Uterus (tissue), 3 donors: ENCODE measurements at regions not wholly inside any gene's neighbourhood (a gene's known extent, or its start where the extent isn't known, plus 50 kb on each side); places are given as distances from the start of the nearest gene placed in this dataset.

Experiments
- DNase-seq, 2 donors: peaks; one replicate each; pipeline ENCODE4 v3.0.0-alpha.2; 2019 to 2020
- H3K27ac ChIP-seq, 2 donors: fragments of 200-600 bp; sonication (generic); 1 replicate in 1 of 2; 2 replicates in 1 of 2; pipeline ENCODE4 v1.5.1; 2016 to 2018
- H3K27me3 ChIP-seq, 2 donors: fragments of 200-600 bp; sonication (generic); one replicate each; pipeline ENCODE4 v1.5.1; 2018 to 2019; ENCODE audit warnings: control low read depth in 1 of 2
- H3K36me3 ChIP-seq, 2 donors: fragments of 200-600 bp; sonication (generic); one replicate each; pipeline ENCODE4 v1.5.1; 2019; ENCODE audit warnings: control low read depth in 1 of 2
- H3K4me1 ChIP-seq, 2 donors: fragments of 200-600 bp; sonication (generic); one replicate each; pipeline ENCODE4 v1.5.1; 2018 to 2019; ENCODE audit warnings: control low read depth in 1 of 2
- H3K4me3 ChIP-seq, 2 donors: fragments of 200-600 bp; sonication (generic); 1 replicate in 1 of 2; 2 replicates in 1 of 2; pipeline ENCODE4 v1.5.1; 2018 to 2019; ENCODE audit warnings: mild to moderate bottlenecking in 1 of 2
- H3K9me3 ChIP-seq, 2 donors: fragments of 200-600 bp; sonication (generic); one replicate each; pipeline ENCODE4 v1.5.1; 2019; ENCODE audit warnings: control low read depth in 1 of 2
- POLR2A ChIP-seq, 2 donors: fragments of 450-650 bp; IDR thresholded peaks; one replicate each; pipeline ENCODE4 v1.6.1; 2016; ENCODE audit warnings: antibody characterized with exemption in 2 of 2, mild to moderate bottlenecking in 1 of 2, moderate library complexity in 1 of 2
- intact Hi-C: fragments of 100-400 bp; cut with DNase I; formaldehyde crosslinking; loops from one replicate; pipeline ENCODE4 v1.15.1; 2023; ENCODE audit warnings: low total_unique reads
- TF ChIP-seq, protein P1 (sequence below), 4 experiments: fragments of 200-600 bp in 2 of 4; fragments of 450-650 bp in 2 of 4; sonication (generic) in 2 of 4; IDR thresholded peaks; one replicate each; pipeline ENCODE4 v1.5.1; 2016 to 2019; ENCODE audit warnings: antibody characterized with exemption in 4 of 4, mild to moderate bottlenecking in 2 of 4, moderate library complexity in 1 of 4
- donor health status: DM: yes; HTN: yes; CAD: no.

DNA sequence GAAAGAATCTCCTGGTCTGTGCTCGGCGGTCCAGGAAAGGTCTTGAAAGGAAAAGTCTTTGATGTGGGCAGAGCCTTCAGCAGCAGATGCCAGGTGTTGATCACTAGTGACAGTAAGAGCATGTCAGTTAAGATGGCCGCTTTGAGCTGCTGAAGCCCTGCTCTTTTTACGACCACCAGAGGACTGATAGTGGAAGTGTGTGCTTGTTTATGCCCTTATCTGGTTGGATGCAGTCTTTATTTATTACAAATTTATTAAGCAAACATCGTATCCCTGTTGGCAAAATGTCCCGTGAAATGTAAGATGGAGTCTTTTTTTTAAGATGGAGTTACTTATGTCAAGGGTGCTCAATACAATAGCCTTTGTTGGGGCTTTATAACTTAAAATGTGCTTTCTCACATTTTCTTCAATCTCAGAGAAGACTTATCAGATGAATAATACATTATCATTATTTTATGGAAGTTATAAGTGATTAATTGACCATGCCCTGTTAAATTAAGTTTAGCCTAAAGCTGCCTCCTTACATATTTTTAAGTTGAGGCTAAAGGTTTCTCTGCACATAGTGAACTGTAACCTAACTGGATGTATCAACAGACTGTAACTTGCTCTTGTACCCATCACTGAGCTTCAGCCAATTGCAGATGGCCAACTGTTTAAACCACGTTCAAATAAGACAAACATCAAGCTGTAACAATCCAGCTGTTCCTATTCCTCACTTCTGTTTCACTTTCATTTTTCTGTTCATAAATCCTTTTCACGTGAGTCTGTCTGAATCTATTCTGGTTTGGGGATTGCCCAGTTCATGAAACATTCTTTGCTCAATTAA, 97.4 kb upstream of the PIK3CG start:
- TF ChIP-seq, protein P1, sequence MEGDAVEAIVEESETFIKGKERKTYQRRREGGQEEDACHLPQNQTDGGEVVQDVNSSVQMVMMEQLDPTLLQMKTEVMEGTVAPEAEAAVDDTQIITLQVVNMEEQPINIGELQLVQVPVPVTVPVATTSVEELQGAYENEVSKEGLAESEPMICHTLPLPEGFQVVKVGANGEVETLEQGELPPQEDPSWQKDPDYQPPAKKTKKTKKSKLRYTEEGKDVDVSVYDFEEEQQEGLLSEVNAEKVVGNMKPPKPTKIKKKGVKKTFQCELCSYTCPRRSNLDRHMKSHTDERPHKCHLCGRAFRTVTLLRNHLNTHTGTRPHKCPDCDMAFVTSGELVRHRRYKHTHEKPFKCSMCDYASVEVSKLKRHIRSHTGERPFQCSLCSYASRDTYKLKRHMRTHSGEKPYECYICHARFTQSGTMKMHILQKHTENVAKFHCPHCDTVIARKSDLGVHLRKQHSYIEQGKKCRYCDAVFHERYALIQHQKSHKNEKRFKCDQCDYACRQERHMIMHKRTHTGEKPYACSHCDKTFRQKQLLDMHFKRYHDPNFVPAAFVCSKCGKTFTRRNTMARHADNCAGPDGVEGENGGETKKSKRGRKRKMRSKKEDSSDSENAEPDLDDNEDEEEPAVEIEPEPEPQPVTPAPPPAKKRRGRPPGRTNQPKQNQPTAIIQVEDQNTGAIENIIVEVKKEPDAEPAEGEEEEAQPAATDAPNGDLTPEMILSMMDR (IDR thresholded peaks at IDR 0.05): no peak
- TF ChIP-seq POLR2A (IDR thresholded peaks at IDR 0.05): no peak
- Histone ChIP-seq H3K9me3 (no peaks in the 10 kb centered on the region), H3K27ac (no peak overlapping the region), H3K36me3 (no peaks in the 10 kb centered on the region), H3K4me1 (no peaks in the 10 kb centered on the region), H3K27me3 (no peaks in the 10 kb centered on the region), H3K4me3 (no peak overlapping the region)
- intact Hi-C loops: no loop called here
- no peak for DNase-seq

DNA sequence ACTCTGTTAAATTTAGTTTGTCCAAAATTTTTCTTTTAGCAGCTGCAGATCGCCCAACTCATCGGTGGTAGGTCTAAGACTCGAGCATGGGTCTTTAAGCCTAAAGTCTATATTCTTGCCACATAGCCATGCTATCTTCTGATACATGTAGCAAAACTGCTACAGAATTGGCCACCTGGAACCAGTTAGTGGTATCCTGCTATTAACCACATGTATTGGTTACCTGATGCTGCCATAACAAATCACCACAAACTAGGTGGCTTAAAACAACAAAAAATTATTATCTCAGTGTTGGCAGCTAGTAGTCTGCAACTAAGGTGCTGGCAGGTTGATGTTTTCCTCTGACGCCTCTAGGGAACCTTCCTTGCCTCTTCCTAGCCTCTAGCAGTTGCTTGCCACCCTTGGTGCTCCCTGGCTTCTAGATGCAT, 96.7 kb upstream of the PIK3CG start:
- H3K4me1 ChIP-seq: no peaks in the 10 kb centered on the region
- no peaks in the 10 kb centered on the region for H3K9me3 ChIP-seq
- no peaks in the 10 kb centered on the region for H3K36me3 ChIP-seq
- H3K4me3 ChIP-seq: no peak overlapping the region
- intact Hi-C loops: no loop called here
- H3K27me3 ChIP-seq: no peaks in the 10 kb centered on the region
- no peak for TF ChIP-seq POLR2A (IDR thresholded peaks at IDR 0.05)
- TF ChIP-seq, protein P1 (IDR thresholded peaks at IDR 0.05): no peak
- no peak for DNase-seq
- H3K27ac ChIP-seq: no peak overlapping the region

DNA sequence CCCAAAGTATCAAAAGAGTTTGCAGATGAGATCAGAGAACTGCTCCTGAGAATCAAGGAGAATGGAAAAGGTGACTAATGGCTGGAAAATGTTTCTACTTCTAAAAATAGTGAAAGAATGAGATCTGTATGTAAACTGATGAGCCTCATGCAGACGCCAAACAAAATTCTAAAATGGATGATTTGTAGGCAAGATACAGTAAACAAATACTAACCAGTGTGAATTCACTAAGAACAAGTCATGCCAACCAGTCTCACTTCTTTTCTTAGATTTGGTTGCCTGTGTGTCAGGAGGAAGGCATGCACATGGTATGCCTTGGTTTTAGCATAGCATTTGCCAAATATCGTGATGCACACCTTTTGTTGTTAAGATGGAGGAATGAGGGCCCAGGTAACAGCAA, 94.9 kb upstream of the PIK3CG start:
- Histone ChIP-seq H3K4me1 (no peaks in the 10 kb centered on the region), H3K4me3 (no peak overlapping the region), H3K36me3 (no peaks in the 10 kb centered on the region), H3K27ac (peak overlapping the region in 1 of 2 donors; percentile 16), H3K9me3 (no peaks in the 10 kb centered on the region), H3K27me3 (no peaks in the 10 kb centered on the region)
- intact Hi-C loops: no loop called here
- no peak for DNase-seq
- TF ChIP-seq, protein P1 (IDR thresholded peaks at IDR 0.05): no peak
- no peak for TF ChIP-seq POLR2A (IDR thresholded peaks at IDR 0.05)

DNA sequence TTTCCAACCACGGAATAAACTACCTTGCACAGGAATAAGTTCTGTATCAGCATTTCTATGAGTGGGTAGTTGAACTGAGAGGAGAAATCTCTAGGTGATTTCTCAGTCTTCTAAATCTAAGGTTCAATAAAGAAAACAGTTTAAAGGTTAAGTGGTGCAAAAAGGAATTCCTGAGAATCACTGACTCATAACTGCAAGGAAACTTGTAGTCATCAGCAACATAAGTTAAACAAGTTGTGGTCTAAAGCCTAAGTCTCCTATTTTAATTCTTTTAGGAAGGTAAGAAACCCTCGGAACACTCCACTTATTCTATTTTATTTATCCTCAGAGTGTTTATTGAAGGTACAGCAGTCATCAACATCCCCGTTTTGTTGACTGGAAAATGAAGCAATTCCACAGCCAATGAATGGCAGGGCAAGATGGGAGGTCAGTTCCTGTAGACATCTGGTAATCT, 92.4 kb upstream of the PIK3CG start:
- TF ChIP-seq, protein P1 (IDR thresholded peaks at IDR 0.05): no peak
- no peak for TF ChIP-seq POLR2A (IDR thresholded peaks at IDR 0.05)
- Histone ChIP-seq H3K4me3 (no peak overlapping the region), H3K9me3 (no peaks in the 10 kb centered on the region), H3K27ac (no peak overlapping the region), H3K4me1 (no peaks in the 10 kb centered on the region), H3K27me3 (no peaks in the 10 kb centered on the region), H3K36me3 (no peaks in the 10 kb centered on the region)
- intact Hi-C loops: no loop called here
- no peak for DNase-seq

DNA sequence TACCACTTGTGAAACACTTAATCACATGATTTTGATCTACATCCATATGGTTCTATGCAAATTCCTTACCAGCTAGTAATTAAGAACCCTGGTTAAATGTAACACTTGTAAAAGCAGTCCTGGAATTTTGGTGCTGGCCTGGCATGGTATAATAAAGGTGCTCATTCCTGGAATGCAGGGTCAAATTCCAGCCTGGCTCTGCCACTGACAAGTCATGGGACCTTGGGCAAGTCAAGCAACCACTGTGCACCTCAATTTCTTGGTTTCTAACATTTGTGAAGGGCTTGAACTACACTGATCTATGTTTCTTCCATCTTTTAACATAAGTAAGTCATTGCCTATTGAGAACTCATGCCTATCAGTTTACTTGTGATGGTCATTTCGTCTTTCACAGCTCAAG, 91.9 kb upstream of the PIK3CG start:
- Histone ChIP-seq H3K9me3 (no peaks in the 10 kb centered on the region), H3K36me3 (no peaks in the 10 kb centered on the region), H3K27me3 (no peaks in the 10 kb centered on the region), H3K4me1 (no peaks in the 10 kb centered on the region), H3K4me3 (no peak overlapping the region), H3K27ac (no peak overlapping the region)
- no peak for DNase-seq
- no peak for TF ChIP-seq POLR2A (IDR thresholded peaks at IDR 0.05)
- TF ChIP-seq, protein P1 (IDR thresholded peaks at IDR 0.05): no peak
- intact Hi-C loops: no loop called here
